ENCODE measurements at regions not wholly inside any gene's neighbourhood (a gene's known extent, or its start where the extent isn't known, plus 50 kb on each side); places are given as distances from the start of the nearest gene placed in this dataset.
"Not testable (repeated sequence)": the region's sequence is repeated elsewhere in the genome, so short reads cannot be mapped to it uniquely, and the experiment has no call there.

GRCh38 chr6:132068766-132069165, 117.6 kb upstream of the CCN2 start:
- H3K4me3 ChIP-seq, result no peak overlapping the region

GRCh38 chr6:132067286-132067685, 116.1 kb upstream of the CCN2 start:
- Histone ChIP-seq H3K4me3 (no peak overlapping the region), H3K27ac (peak overlapping the region in 4 of 21 experiments; percentile 17 to 72 (median 34))

More at GRCh38 chr6:132068766-132069165, 117.6 kb upstream of the CCN2 start:
- no peak overlapping the region for H3K27ac ChIP-seq

- no peak overlapping the region for H3K27ac ChIP-seq
- no peak overlapping the region for H3K4me3 ChIP-seq
Measured at GRCh38 chr6:132065556-132065955, 114.4 kb upstream of the CCN2 start.

GRCh38 chr6:132063738-132064137, 112.6 kb upstream of the CCN2 start:
- Histone ChIP-seq H3K27ac (peak overlapping the region in 5 of 21 experiments; percentile 34 to 88 (median 63)), H3K4me3 (no peak overlapping the region)

GRCh38 chr6:132063204-132063603, 112.0 kb upstream of the CCN2 start:
- H3K27ac ChIP-seq, result peak overlapping the region in 4 of 21 experiments; percentile 49 to 88 (median 65)
- no peak overlapping the region for H3K4me3 ChIP-seq

GRCh38 chr6:132062626-132063025, 111.5 kb upstream of the CCN2 start:
- Histone ChIP-seq H3K27ac (peak overlapping the region in 3 of 21 experiments; percentile 63 to 88 (median 67)), H3K4me3 (no peak overlapping the region)

GRCh38 chr6:132061381-132061780, 110.2 kb upstream of the CCN2 start:
- Histone ChIP-seq H3K27ac (peak overlapping the region in 2 of 21 experiments; percentile 26 to 88), H3K4me3 (no peak overlapping the region)

- H3K4me3 ChIP-seq, result no peak overlapping the region
- H3K27ac ChIP-seq, result peak overlapping the region in 1 of 21 experiments; percentile 24
Measured at GRCh38 chr6:132060591-132060990, 109.4 kb upstream of the CCN2 start.

GRCh38 chr6:132058975-132059374, 107.8 kb upstream of the CCN2 start:
- Histone ChIP-seq H3K27ac (peak overlapping the region in 1 of 21 experiments; percentile 46), H3K4me3 (no peak overlapping the region)

- H3K27ac ChIP-seq, result no peak overlapping the region
Measured at GRCh38 chr6:132054525-132054924, 103.4 kb upstream of the CCN2 start.

GRCh38 chr6:132053511-132053910, 102.3 kb upstream of the CCN2 start:
- Histone ChIP-seq H3K27ac (no peak overlapping the region), H3K4me3 (no peak overlapping the region)

More at GRCh38 chr6:132054525-132054924, 103.4 kb upstream of the CCN2 start:
- no peak overlapping the region for H3K4me3 ChIP-seq

GRCh38 chr6:132052096-132052495, 100.9 kb upstream of the CCN2 start:
- Histone ChIP-seq H3K4me3 (no peak overlapping the region), H3K27ac (no peak overlapping the region)

- Histone ChIP-seq H3K27ac (no peak overlapping the region), H3K4me3 (no peak overlapping the region)
Measured at GRCh38 chr6:132045877-132046276, 94.7 kb upstream of the CCN2 start.

GRCh38 chr6:132043148-132043547, 92.0 kb upstream of the CCN2 start:
- H3K27ac ChIP-seq, result no peak overlapping the region

GRCh38 chr6:132041706-132042105, 90.5 kb upstream of the CCN2 start:
- Histone ChIP-seq H3K4me3 (no peak overlapping the region), H3K27ac (no peak overlapping the region)

More at GRCh38 chr6:132043148-132043547, 92.0 kb upstream of the CCN2 start:
- no peak overlapping the region for H3K4me3 ChIP-seq

GRCh38 chr6:132028029-132028428, 76.9 kb upstream of the CCN2 start:
- Histone ChIP-seq H3K27ac (no peak overlapping the region), H3K4me3 (no peak overlapping the region)

GRCh38 chr6:132025468-132025867, 74.3 kb upstream of the CCN2 start:
- H3K27ac ChIP-seq, result no peak overlapping the region

GRCh38 chr6:132023490-132023889, 72.3 kb upstream of the CCN2 start:
- H3K27ac ChIP-seq, result no peak overlapping the region
- no peak overlapping the region for H3K4me3 ChIP-seq

More at GRCh38 chr6:132025468-132025867, 74.3 kb upstream of the CCN2 start:
- no peak overlapping the region for H3K4me3 ChIP-seq

- H3K27ac ChIP-seq, result no peak overlapping the region
- no peak overlapping the region for H3K4me3 ChIP-seq
Measured at GRCh38 chr6:132021552-132022375, 70.6 kb upstream of the CCN2 start.

GRCh38 chr6:132020918-132021317, 69.7 kb upstream of the CCN2 start:
- H3K27ac ChIP-seq, result peak overlapping the region in 6 of 21 experiments; percentile 11 to 64 (median 26)
- H3K4me3 ChIP-seq, result not testable (repeated sequence)

GRCh38 chr6:132020138-132020581, 69.0 kb upstream of the CCN2 start:
- Histone ChIP-seq H3K4me3 (no peak overlapping the region), H3K27ac (peak overlapping the region in 10 of 21 experiments; percentile 3 to 64 (median 34))

Measured in skin epidermis (tissue), 12 donors.